OCI-LY3 (cell line): ENCODE measurements at regions not wholly inside any gene's neighbourhood (a gene's known extent, or its start where the extent isn't known, plus 50 kb on each side); places are given as distances from the start of the nearest gene placed in this dataset.

Source experiments
- EZH2phosphoT487 ChIP-seq: fragments of 200-600 bp; shearing (Covaris generic); IDR thresholded peaks from 2 replicates; pipeline ENCODE4 v1.6.1; 2018; ENCODE audit warnings: antibody characterized with exemption, mixed run types, low read depth
- TF ChIP-seq, protein P1 (sequence below): fragments of 200-600, 300-600 bp; sonication (generic); IDR thresholded peaks from 2 replicates; pipeline ENCODE4 v1.5.1; 2014; ENCODE audit warnings: antibody characterized with exemption, low read length, low read depth

DNA sequence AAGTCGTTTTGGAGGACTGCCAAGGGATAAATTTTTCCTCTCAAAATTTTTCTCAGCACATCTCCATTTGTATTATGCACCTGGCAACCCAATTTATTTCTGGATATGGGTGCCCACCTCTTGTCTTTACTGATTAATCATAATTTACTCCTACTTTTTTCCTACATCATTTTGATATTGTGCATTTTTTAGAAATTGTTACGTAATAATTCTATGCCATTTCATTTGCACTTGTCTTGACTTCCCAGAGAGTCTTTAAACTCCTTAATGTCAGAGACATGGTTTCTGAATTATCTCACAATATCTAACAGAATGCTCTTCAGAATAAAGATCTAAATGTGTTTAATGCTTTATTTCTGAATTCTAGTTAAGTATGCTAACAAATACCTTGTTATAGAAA is 113.1 kb downstream of the TMTC3 start:
- TF ChIP-seq, protein P1, sequence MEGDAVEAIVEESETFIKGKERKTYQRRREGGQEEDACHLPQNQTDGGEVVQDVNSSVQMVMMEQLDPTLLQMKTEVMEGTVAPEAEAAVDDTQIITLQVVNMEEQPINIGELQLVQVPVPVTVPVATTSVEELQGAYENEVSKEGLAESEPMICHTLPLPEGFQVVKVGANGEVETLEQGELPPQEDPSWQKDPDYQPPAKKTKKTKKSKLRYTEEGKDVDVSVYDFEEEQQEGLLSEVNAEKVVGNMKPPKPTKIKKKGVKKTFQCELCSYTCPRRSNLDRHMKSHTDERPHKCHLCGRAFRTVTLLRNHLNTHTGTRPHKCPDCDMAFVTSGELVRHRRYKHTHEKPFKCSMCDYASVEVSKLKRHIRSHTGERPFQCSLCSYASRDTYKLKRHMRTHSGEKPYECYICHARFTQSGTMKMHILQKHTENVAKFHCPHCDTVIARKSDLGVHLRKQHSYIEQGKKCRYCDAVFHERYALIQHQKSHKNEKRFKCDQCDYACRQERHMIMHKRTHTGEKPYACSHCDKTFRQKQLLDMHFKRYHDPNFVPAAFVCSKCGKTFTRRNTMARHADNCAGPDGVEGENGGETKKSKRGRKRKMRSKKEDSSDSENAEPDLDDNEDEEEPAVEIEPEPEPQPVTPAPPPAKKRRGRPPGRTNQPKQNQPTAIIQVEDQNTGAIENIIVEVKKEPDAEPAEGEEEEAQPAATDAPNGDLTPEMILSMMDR, result no peak
- no peak for TF ChIP-seq EZH2phosphoT487
